K562 (cell line): ENCODE measurements at regions not wholly inside any gene's neighbourhood (a gene's known extent, or its start where the extent isn't known, plus 50 kb on each side); places are given as distances from the start of the nearest gene placed in this dataset.

ENCODE experiments used
- ATAC-seq: fragments of 200-7000 bp; cut with Tn5 transposase; 3 replicates; pipeline ENCODE4 v1.9.1; 2020; ENCODE audit warnings: moderate library complexity
- BruUV-seq: library from RNA; stranded (reverse); fragments of 400-500 nt; replicated peaks from 2 replicates; lab custom pipeline; 2021; lab: Mats Ljungman, UMichigan
- CTCF ChIA-PET: fragments of 300-600 bp; formaldehyde crosslinking; extraction: SDS; loops from one replicate; lab custom pipeline; 2021; ENCODE audit warnings: low intra/inter-chr PET ratio; lab: Yijun Ruan, JAX
- POLR2A ChIA-PET: fragments of 300-600, 350-650 bp; sonication (Branson Sonifier 250); formaldehyde crosslinking; extraction: SDS; loops from one replicate; lab custom pipeline; 2021; ENCODE audit warnings: antibody characterized with exemption, inconsistent platforms; lab: Yijun Ruan, JAX
- DNase-seq, 4 experiments: peaks; one replicate each; pipeline versions ENCODE4 v3.0.0 to v3.0.0-alpha.2; 2011 to 2018; ENCODE audit warnings: low spot score in 3 of 4, mixed read lengths in 3 of 4; ENCODE audit errors: extremely low read depth in 1 of 4
- FAIRE-seq: peaks from 2 replicates; lab custom pipeline; 2011; peaks lifted over from hg19 to GRCh38; lab: Jason Lieb, UNC
- H2AFZ ChIP-seq: 2 replicates; pipeline ENCODE4 v1.6.0; 2011; ENCODE audit warnings: low read depth, low read length, control low read depth, inconsistent platforms
- H3K27ac ChIP-seq: fragments of 200-600 bp; 3 replicates; pipeline ENCODE4 v1.8.0; 2011; ENCODE audit warnings: low read depth, mild to moderate bottlenecking, control low read depth, inconsistent platforms, low read length, moderate library complexity, mixed read lengths; ENCODE audit errors: extremely low read depth
- H3K27me3 ChIP-seq, 2 experiments: fragments of 300-600 bp in 1 of 2; 2 replicates in 1 of 2; 3 replicates in 1 of 2; pipeline versions ENCODE4 v1.6.0 to v1.8.0; 2011; ENCODE audit warnings: inconsistent platforms in 2 of 2, low read length in 2 of 2, mild to moderate bottlenecking in 1 of 2, mixed read lengths in 1 of 2, moderate library complexity in 1 of 2; ENCODE audit not compliant: control insufficient read depth in 2 of 2, insufficient read depth in 2 of 2
- H3K36me3 ChIP-seq: fragments of 300-600 bp; 3 replicates; pipeline ENCODE4 v1.8.0; 2011; ENCODE audit warnings: mild to moderate bottlenecking, low read length, inconsistent platforms; ENCODE audit not compliant: control insufficient read depth, insufficient read depth
- H3K4me1 ChIP-seq, 2 experiments: fragments of 200-600 bp in 1 of 2; replicated peaks in 1 of 2; 2 replicates in 1 of 2; 3 replicates in 1 of 2; pipeline versions ENCODE4 v1.5.1 to v1.8.0; 2011; ENCODE audit warnings: inconsistent platforms in 2 of 2, low read length in 2 of 2, mild to moderate bottlenecking in 1 of 2, mixed read lengths in 1 of 2, moderate library complexity in 1 of 2; ENCODE audit not compliant: control insufficient read depth in 2 of 2, insufficient read depth in 2 of 2
- H3K4me2 ChIP-seq: 2 replicates; pipeline ENCODE4 v1.6.1; 2011; ENCODE audit warnings: low read length, control low read depth, inconsistent platforms, mixed read lengths; ENCODE audit not compliant: insufficient read depth
- H3K4me3 ChIP-seq: fragments of 200-600 bp; sonication (generic), shearing (Covaris generic); 2 replicates; pipeline ENCODE4 v1.5.1; 2016; ENCODE audit warnings: control low read depth, inconsistent platforms
- H3K79me2 ChIP-seq: fragments of 200-600 bp; 3 replicates; pipeline ENCODE4 v1.8.0; 2011; ENCODE audit warnings: low read length, inconsistent platforms; ENCODE audit not compliant: control insufficient read depth, insufficient read depth
- H3K9ac ChIP-seq, 2 experiments: 2 replicates each; pipeline versions ENCODE4 v1.6.0 to v1.6.1; 2011; ENCODE audit warnings: low read depth in 2 of 2, low read length in 2 of 2, control low read depth in 1 of 2, inconsistent platforms in 1 of 2, mild to moderate bottlenecking in 1 of 2, mixed read lengths in 1 of 2; ENCODE audit not compliant: insufficient read depth in 1 of 2
- H3K9me1 ChIP-seq: one replicate; pipeline ENCODE4 v1.6.0; 2011; ENCODE audit warnings: inconsistent platforms, mild to moderate bottlenecking, low read length, moderate library complexity; ENCODE audit not compliant: control insufficient read depth, insufficient read depth
- H3K9me3 ChIP-seq: replicated peaks from 2 replicates; pipeline ENCODE4 v1.5.1; 2011; ENCODE audit warnings: low read depth, low read length, inconsistent platforms; ENCODE audit not compliant: control insufficient read depth, insufficient read depth
- H4K20me1 ChIP-seq: replicated peaks from 2 replicates; pipeline ENCODE4 v1.6.1; 2011; ENCODE audit warnings: low read length, inconsistent platforms, mixed read lengths; ENCODE audit not compliant: control insufficient read depth, insufficient read depth
- BRD9 ChIP-seq: fragments of 450-650 bp; IDR thresholded peaks from 2 replicates; pipeline ENCODE4 v1.6.1; 2018; ENCODE audit warnings: low read depth; ENCODE audit not compliant: partially characterized antibody
- TRIM25 ChIP-seq: fragments of 450-650 bp; IDR thresholded peaks from 2 replicates; pipeline ENCODE4 v1.7.0; 2016; ENCODE audit warnings: borderline replicate concordance
- WGBS: fragments of 100-300 bp; shearing (Covaris generic); methylation state at CpG from one replicate; pipeline ENCODE4 v1.1.6; 2016; ENCODE audit warnings: low coverage, mixed read lengths; ENCODE audit not compliant: insufficient coverage; ENCODE audit errors: missing lambda C conversion rate; 5-methylcytosine and 5-hydroxymethylcytosine counted together
- in situ Hi-C: fragments of 300-500 bp; cut with MboI; formaldehyde crosslinking; loops from 4 replicates; pipeline ENCODE4 v1.15.0; 2018; ENCODE audit warnings: inconsistent platforms, mixed read lengths
- intact Hi-C: fragments of 100-400 bp; cut with micrococcal nuclease; formaldehyde crosslinking; loops from 2 replicates; pipeline ENCODE4 v1.14.2; 2022

- in situ Hi-C loops = no loop called here
- no peak for DNase-seq
- Histone ChIP-seq H3K9me1 (no peaks in the 10 kb centered on the region), H3K9me3 (no peaks in the 10 kb centered on the region), H3K4me3 (no peak overlapping the region), H3K9ac (no peak overlapping the region), H3K27ac (no peak overlapping the region)
- no TSS peak for BruUV-seq
- no peak for FAIRE-seq
- intact Hi-C loops = no loop called here
- no peak for TF ChIP-seq TRIM25
- no peak for TF ChIP-seq BRD9
- TF ChIP-seq, all 486 proteins: peak for 0
- no peak for ATAC-seq
- ChIA-PET CTCF (no interaction called here), POLR2A (no interaction called here)
- 3% methylated on average over 6 of the region's 6 CpGs for WGBS
- Histone ChIP-seq H3K36me3 (no peaks in the 10 kb centered on the region), H4K20me1 (no peaks in the 10 kb centered on the region), H3K4me2 (no peak overlapping the region), H3K27me3 (peaks cover 2 to 4% of the 10 kb centered on the region in 2 experiments; a peak in 2 of 5 replicates), H3K79me2 (no peaks in the 10 kb centered on the region), H3K4me1 (no peaks in the 10 kb centered on the region), H2AFZ (no peak overlapping the region)
Measured at GRCh38 chr6:10151144-10151915, 263.5 kb downstream of the TFAP2A start.
